ENCODE measurements at regions not wholly inside any gene's neighbourhood (a gene's known extent, or its start where the extent isn't known, plus 50 kb on each side); places are given as distances from the start of the nearest gene placed in this dataset.

GRCh38 chr15:38174691-38175090, 77.9 kb upstream of the SPRED1 start:
- H3K36me3 ChIP-seq (ENCODE audit: control insufficient read depth, insufficient read depth, low read length) = no peaks in the 10 kb centered on the region
- no peaks in the 10 kb centered on the region for H3K9me3 ChIP-seq (ENCODE audit: control insufficient read depth, insufficient read depth, low read length)
- H3K4me1 ChIP-seq (ENCODE audit: control insufficient read depth, insufficient read depth, low read length) = no peaks in the 10 kb centered on the region
- no peak overlapping the region for H3K9ac ChIP-seq (ENCODE audit: low read depth, low read length)
- H3K4me3 ChIP-seq (ENCODE audit: low read depth, low read length) = no peak overlapping the region
- no peak overlapping the region for H3K27ac ChIP-seq (ENCODE audit: low read depth, low read length)
- H3K27me3 ChIP-seq (ENCODE audit: control insufficient read depth, insufficient read depth, low read length) = no peaks in the 10 kb centered on the region

GRCh38 chr15:38176155-38176554, 76.5 kb upstream of the SPRED1 start:
- H3K4me1 ChIP-seq (ENCODE audit: control insufficient read depth, insufficient read depth, low read length) = no peaks in the 10 kb centered on the region
- H3K9ac ChIP-seq (ENCODE audit: low read depth, low read length) = no peak overlapping the region
- no peak overlapping the region for H3K4me3 ChIP-seq (ENCODE audit: low read depth, low read length)

GRCh38 chr15:38176691-38177090, 75.9 kb upstream of the SPRED1 start:
- Histone ChIP-seq H3K36me3 (ENCODE audit: control insufficient read depth, insufficient read depth, low read length) (no peaks in the 10 kb centered on the region), H3K27ac (ENCODE audit: low read depth, low read length) (no peak overlapping the region), H3K9me3 (ENCODE audit: control insufficient read depth, insufficient read depth, low read length) (no peaks in the 10 kb centered on the region), H3K27me3 (ENCODE audit: control insufficient read depth, insufficient read depth, low read length) (no peaks in the 10 kb centered on the region), H3K9ac (ENCODE audit: low read depth, low read length) (no peak overlapping the region), H3K4me1 (ENCODE audit: control insufficient read depth, insufficient read depth, low read length) (no peaks in the 10 kb centered on the region), H3K4me3 (ENCODE audit: low read depth, low read length) (no peak overlapping the region)

More at GRCh38 chr15:38176155-38176554, 76.5 kb upstream of the SPRED1 start:
- Histone ChIP-seq H3K27me3 (ENCODE audit: control insufficient read depth, insufficient read depth, low read length) (no peaks in the 10 kb centered on the region), H3K36me3 (ENCODE audit: control insufficient read depth, insufficient read depth, low read length) (no peaks in the 10 kb centered on the region), H3K27ac (ENCODE audit: low read depth, low read length) (no peak overlapping the region), H3K9me3 (ENCODE audit: control insufficient read depth, insufficient read depth, low read length) (no peaks in the 10 kb centered on the region)

DNA sequence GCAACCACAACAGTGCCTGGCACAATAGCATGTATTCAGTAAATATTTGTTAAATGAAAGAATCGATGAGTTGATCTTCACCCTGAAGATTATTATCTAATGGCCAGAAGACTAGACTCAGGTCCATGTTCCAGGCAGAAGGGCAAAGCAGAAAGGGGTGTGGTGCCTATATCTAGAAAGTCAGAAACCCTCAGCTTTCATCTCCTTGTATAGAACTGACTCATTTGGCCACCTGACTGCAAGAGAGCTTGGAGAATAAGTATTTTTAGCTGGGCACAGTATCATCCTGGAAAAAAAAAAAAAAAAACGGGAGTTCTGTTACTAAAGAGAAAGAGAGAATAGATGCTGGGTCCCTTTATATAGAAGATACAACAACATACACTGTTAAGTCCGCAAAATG, 69.7 kb upstream of the SPRED1 start:
- Histone ChIP-seq H3K27me3 (ENCODE audit: control insufficient read depth, insufficient read depth, low read length) (no peaks in the 10 kb centered on the region), H3K36me3 (ENCODE audit: control insufficient read depth, insufficient read depth, low read length) (no peaks in the 10 kb centered on the region), H3K27ac (ENCODE audit: low read depth, low read length) (no peak overlapping the region), H3K9me3 (ENCODE audit: control insufficient read depth, insufficient read depth, low read length) (no peaks in the 10 kb centered on the region), H3K9ac (ENCODE audit: low read depth, low read length) (no peak overlapping the region), H3K4me1 (ENCODE audit: control insufficient read depth, insufficient read depth, low read length) (peaks cover 16% of the 10 kb centered on the region), H3K4me3 (ENCODE audit: low read depth, low read length) (no peak overlapping the region)

DNA sequence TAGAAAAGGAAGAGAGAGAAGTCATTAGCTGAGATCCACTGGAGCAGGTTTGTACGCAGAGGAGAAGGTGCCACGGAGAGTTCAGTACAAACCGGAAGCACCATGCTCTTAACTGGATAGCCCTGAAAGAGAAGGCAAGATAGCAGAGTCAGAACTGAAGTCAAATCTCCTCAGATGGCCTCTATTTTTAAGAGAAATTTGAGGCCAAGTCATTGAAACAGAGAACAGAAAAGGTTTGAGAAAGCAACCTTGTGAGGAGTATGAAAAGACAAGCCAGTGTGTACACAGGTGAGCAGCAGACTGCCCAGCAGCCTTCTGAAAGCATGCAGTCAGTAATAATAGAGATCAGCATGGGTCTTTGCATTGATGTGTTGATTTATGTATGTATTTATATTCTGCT, 66.1 kb upstream of the SPRED1 start:
- Histone ChIP-seq H3K27ac (ENCODE audit: low read depth, low read length) (no peak overlapping the region), H3K36me3 (ENCODE audit: control insufficient read depth, insufficient read depth, low read length) (no peaks in the 10 kb centered on the region), H3K27me3 (ENCODE audit: control insufficient read depth, insufficient read depth, low read length) (no peaks in the 10 kb centered on the region), H3K4me3 (ENCODE audit: low read depth, low read length) (0 out of 2 replicates have a peak overlapping the region, but pooled peaks have one; percentile 21), H3K4me1 (ENCODE audit: control insufficient read depth, insufficient read depth, low read length) (peaks cover 27% of the 10 kb centered on the region), H3K9me3 (ENCODE audit: control insufficient read depth, insufficient read depth, low read length) (no peaks in the 10 kb centered on the region), H3K9ac (ENCODE audit: low read depth, low read length) (no peak overlapping the region)

- H3K9me3 ChIP-seq (ENCODE audit: control insufficient read depth, insufficient read depth, low read length) = no peaks in the 10 kb centered on the region
- H3K27ac ChIP-seq (ENCODE audit: low read depth, low read length) = no peak overlapping the region
- no peak overlapping the region for H3K4me3 ChIP-seq (ENCODE audit: low read depth, low read length)
- no peak overlapping the region for H3K9ac ChIP-seq (ENCODE audit: low read depth, low read length)
- H3K36me3 ChIP-seq (ENCODE audit: control insufficient read depth, insufficient read depth, low read length) = no peaks in the 10 kb centered on the region
- H3K27me3 ChIP-seq (ENCODE audit: control insufficient read depth, insufficient read depth, low read length) = no peaks in the 10 kb centered on the region
- peaks cover 27% of the 10 kb centered on the region for H3K4me1 ChIP-seq (ENCODE audit: control insufficient read depth, insufficient read depth, low read length)
Observed at GRCh38 chr15:38187630-38188313, 64.9 kb upstream of the SPRED1 start.

GRCh38 chr15:38189671-38190295, 62.9 kb upstream of the SPRED1 start:
- no peak overlapping the region for H3K4me3 ChIP-seq (ENCODE audit: low read depth, low read length)
- no peaks in the 10 kb centered on the region for H3K9me3 ChIP-seq (ENCODE audit: control insufficient read depth, insufficient read depth, low read length)
- H3K27me3 ChIP-seq (ENCODE audit: control insufficient read depth, insufficient read depth, low read length) = no peaks in the 10 kb centered on the region
- no peaks in the 10 kb centered on the region for H3K36me3 ChIP-seq (ENCODE audit: control insufficient read depth, insufficient read depth, low read length)
- peaks cover 33% of the 10 kb centered on the region for H3K4me1 ChIP-seq (ENCODE audit: control insufficient read depth, insufficient read depth, low read length)
- H3K27ac ChIP-seq (ENCODE audit: low read depth, low read length) = no peak overlapping the region
- H3K9ac ChIP-seq (ENCODE audit: low read depth, low read length) = no peak overlapping the region

- H3K27ac ChIP-seq (ENCODE audit: low read depth, low read length) = no peak overlapping the region
- no peak overlapping the region for H3K9ac ChIP-seq (ENCODE audit: low read depth, low read length)
Observed at GRCh38 chr15:38190501-38190900, 62.1 kb upstream of the SPRED1 start.

GRCh38 chr15:38192496-38192895, 60.1 kb upstream of the SPRED1 start:
- H3K36me3 ChIP-seq (ENCODE audit: control insufficient read depth, insufficient read depth, low read length) = no peaks in the 10 kb centered on the region
- H3K4me3 ChIP-seq (ENCODE audit: low read depth, low read length) = no peak overlapping the region
- H3K27me3 ChIP-seq (ENCODE audit: control insufficient read depth, insufficient read depth, low read length) = no peaks in the 10 kb centered on the region
- peaks cover 17% of the 10 kb centered on the region for H3K4me1 ChIP-seq (ENCODE audit: control insufficient read depth, insufficient read depth, low read length)
- no peak overlapping the region for H3K27ac ChIP-seq (ENCODE audit: low read depth, low read length)
- no peak overlapping the region for H3K9ac ChIP-seq (ENCODE audit: low read depth, low read length)
- no peaks in the 10 kb centered on the region for H3K9me3 ChIP-seq (ENCODE audit: control insufficient read depth, insufficient read depth, low read length)

More at GRCh38 chr15:38190501-38190900, 62.1 kb upstream of the SPRED1 start:
- no peak overlapping the region for H3K4me3 ChIP-seq (ENCODE audit: low read depth, low read length)
- H3K4me1 ChIP-seq (ENCODE audit: control insufficient read depth, insufficient read depth, low read length) = peaks cover 33% of the 10 kb centered on the region
- H3K27me3 ChIP-seq (ENCODE audit: control insufficient read depth, insufficient read depth, low read length) = no peaks in the 10 kb centered on the region
- no peaks in the 10 kb centered on the region for H3K9me3 ChIP-seq (ENCODE audit: control insufficient read depth, insufficient read depth, low read length)
- no peaks in the 10 kb centered on the region for H3K36me3 ChIP-seq (ENCODE audit: control insufficient read depth, insufficient read depth, low read length)

DNA sequence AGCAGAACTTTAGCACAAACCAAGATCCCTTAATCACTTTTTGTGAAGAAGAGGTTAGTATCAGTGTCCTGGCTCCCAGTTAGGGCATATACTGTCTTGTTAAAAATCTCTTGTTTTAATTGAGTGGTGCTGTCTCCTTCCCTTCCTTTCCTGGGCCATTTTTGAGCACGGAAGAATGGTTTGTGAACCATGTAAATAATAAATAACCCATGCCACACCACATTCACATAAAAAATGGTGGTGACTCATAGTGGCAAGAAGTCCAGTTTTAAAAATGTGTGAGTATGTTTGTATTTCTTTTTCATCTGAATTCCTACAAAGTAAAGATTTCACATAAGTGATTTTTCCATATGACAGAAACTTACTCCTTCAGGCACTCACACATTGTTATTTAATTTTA, 59.1 kb upstream of the SPRED1 start:
- peaks cover 17% of the 10 kb centered on the region for H3K4me1 ChIP-seq (ENCODE audit: control insufficient read depth, insufficient read depth, low read length)
- H3K27me3 ChIP-seq (ENCODE audit: control insufficient read depth, insufficient read depth, low read length) = no peaks in the 10 kb centered on the region
- no peak overlapping the region for H3K4me3 ChIP-seq (ENCODE audit: low read depth, low read length)
- no peak overlapping the region for H3K27ac ChIP-seq (ENCODE audit: low read depth, low read length)
- H3K9me3 ChIP-seq (ENCODE audit: control insufficient read depth, insufficient read depth, low read length) = no peaks in the 10 kb centered on the region
- H3K9ac ChIP-seq (ENCODE audit: low read depth, low read length) = no peak overlapping the region
- no peaks in the 10 kb centered on the region for H3K36me3 ChIP-seq (ENCODE audit: control insufficient read depth, insufficient read depth, low read length)

DNA sequence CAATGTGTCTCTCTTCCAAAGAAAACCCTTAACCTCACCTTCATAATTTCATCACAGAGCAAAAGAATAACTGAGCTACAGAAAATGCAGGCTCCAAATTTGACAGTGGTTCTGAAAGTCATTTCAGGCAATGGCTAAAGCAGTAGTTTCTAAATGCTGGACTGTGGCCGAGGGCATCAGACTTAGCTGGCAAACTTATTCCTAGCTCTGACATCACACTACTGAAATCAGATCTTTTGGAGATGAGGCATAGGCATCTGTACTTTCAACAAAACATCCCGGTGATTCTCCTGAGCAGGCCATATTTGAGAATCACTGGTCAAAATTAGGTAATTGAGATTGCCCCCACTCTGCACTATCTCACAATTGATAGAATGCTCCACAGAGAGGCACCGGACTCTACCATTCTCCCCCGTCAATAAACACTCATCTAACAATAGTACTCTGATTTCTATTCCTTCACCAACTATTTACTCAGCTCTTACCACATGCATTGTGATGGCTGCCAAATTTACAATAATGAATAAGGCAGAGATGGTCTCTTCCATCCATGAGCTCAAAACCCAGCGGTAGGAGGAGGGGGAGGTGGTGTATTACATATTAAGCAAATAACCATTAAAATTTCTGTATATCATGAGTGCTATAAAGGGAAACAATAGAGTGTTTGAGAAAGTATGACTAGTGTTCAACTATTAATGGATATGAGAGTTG, 57.3 kb upstream of the SPRED1 start:
- H3K27ac ChIP-seq (ENCODE audit: low read depth, low read length) = no peak overlapping the region
- no peaks in the 10 kb centered on the region for H3K9me3 ChIP-seq (ENCODE audit: control insufficient read depth, insufficient read depth, low read length)
- H3K9ac ChIP-seq (ENCODE audit: low read depth, low read length) = no peak overlapping the region
- no peaks in the 10 kb centered on the region for H3K27me3 ChIP-seq (ENCODE audit: control insufficient read depth, insufficient read depth, low read length)
- peaks cover 6% of the 10 kb centered on the region; the same call in 1 of the 2 replicates for H3K4me1 ChIP-seq (ENCODE audit: control insufficient read depth, insufficient read depth, low read length)
- H3K4me3 ChIP-seq (ENCODE audit: low read depth, low read length) = no peak overlapping the region
- H3K36me3 ChIP-seq (ENCODE audit: control insufficient read depth, insufficient read depth, low read length) = no peaks in the 10 kb centered on the region

All from HUES48 (cell line).